ENCODE measurements at regions not wholly inside any gene's neighbourhood (a gene's known extent, or its start where the extent isn't known, plus 50 kb on each side); places are given as distances from the start of the nearest gene placed in this dataset.

GRCh38 chr14:53881921-53882320 is 74.7 kb downstream of the BMP4 start:
- TF ChIP-seq CTCF (IDR thresholded peaks at IDR 0.05; ENCODE audit: low read depth, low read length, poor library complexity, severe bottlenecking) (no peak), EZH2phosphoT487 (IDR thresholded peaks at IDR 0.05; ENCODE audit: borderline replicate concordance, low read length) (no peak)

Measured in DOHH2 (cell line).